ENCODE measurements at regions not wholly inside any gene's neighbourhood (a gene's known extent, or its start where the extent isn't known, plus 50 kb on each side); places are given as distances from the start of the nearest gene placed in this dataset.
A peak's percentile ranks its signal among the peaks of the same experiment; 100 is the strongest.

GRCh38 chr10:110410329-110411046, 87.2 kb upstream of the DUSP5 start:
- H2AFZ ChIP-seq (ENCODE audit: low read length): no peak overlapping the region
- no peaks in the 10 kb centered on the region for H3K79me2 ChIP-seq (ENCODE audit: insufficient read depth, low read length)
- H3K4me3 ChIP-seq (replicated peaks in 1 of 3; ENCODE audit: insufficient read depth in 1 of 3, low read depth in 2 of 3, low read length in 3 of 3): no peak overlapping the region
- H3K4me2 ChIP-seq (ENCODE audit: low read depth, low read length): no peak overlapping the region
- ATAC-seq (no peak), FAIRE-seq (no peak), DNase-seq (ENCODE audit: low spot score) (peak; percentile 42)
- BruUV-seq (replicated peaks): no TSS peak
- H4K20me1 ChIP-seq (ENCODE audit: insufficient read depth, low read length): no peaks in the 10 kb centered on the region
- WGBS (ENCODE audit: low lambda C conversion rate): 51% methylated on average over 10 of the region's 11 CpGs
- no peak for TF ChIP-seq CENPT (CRISPR knock-in tag; IDR thresholded peaks at IDR 0.05; ENCODE audit: low read depth)
- peak; percentile 77 for TF ChIP-seq FOSL2 (CRISPR knock-in tag; IDR thresholded peaks at IDR 0.05)
- H3K27me3 ChIP-seq (ENCODE audit: control insufficient read depth in 1 of 2, insufficient read depth in 2 of 2, low read length in 2 of 2): peaks cover 2 to 12% of the 10 kb centered on the region in 2 experiments; a peak in 4 of 5 replicates
- in situ Hi-C loops (cut with HindIII; ENCODE audit: extremely low pct_ligation_motif_present, low pct_unique_long_range_greater_than_20kb): no loop called here
- H3K9ac ChIP-seq (ENCODE audit: insufficient read depth, low read depth, low read length): no peak overlapping the region
- no peaks in the 10 kb centered on the region for H3K9me3 ChIP-seq (ENCODE audit: low read length)
- no peaks in the 10 kb centered on the region for H3K36me3 ChIP-seq (replicated peaks in 1 of 2; ENCODE audit: control insufficient read depth in 1 of 2, insufficient read depth in 2 of 2, low read length in 2 of 2)
- H3K27ac ChIP-seq (ENCODE audit: extremely low read length, insufficient read depth, low read length): no peak overlapping the region
- intact Hi-C loops (cut with micrococcal nuclease; ENCODE audit: unreplicated experiment): no loop called here
- CTCF ChIA-PET (ENCODE audit: low intra/inter-chr PET ratio, low total read pairs): no interaction called here
- POLR2A ChIA-PET: no interaction called here
- H3K4me1 ChIP-seq (ENCODE audit: insufficient read depth, low read length): peaks cover 50% of the 10 kb centered on the region

DNA sequence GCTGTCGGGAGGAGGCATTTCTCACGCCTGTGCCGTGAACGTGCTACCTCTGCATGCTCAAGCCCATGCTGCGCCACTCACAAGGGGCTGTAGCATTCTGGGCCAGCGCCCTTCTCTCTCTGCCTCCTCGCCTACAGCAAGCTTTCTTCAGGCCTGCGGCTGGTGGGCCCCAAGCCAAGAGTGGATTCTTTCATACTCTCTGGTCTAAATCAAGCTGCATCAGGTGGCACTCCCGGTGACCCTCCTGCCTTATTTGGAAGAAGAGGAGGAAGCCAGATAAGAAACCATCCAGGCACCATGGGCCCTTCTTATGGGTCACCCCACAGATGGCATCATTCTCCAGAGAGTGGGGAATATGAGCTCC, 86.7 kb upstream of the DUSP5 start:
- no peaks in the 10 kb centered on the region for H3K36me3 ChIP-seq (replicated peaks in 1 of 2; ENCODE audit: control insufficient read depth in 1 of 2, insufficient read depth in 2 of 2, low read length in 2 of 2)
- no peak overlapping the region for H3K4me2 ChIP-seq (ENCODE audit: low read depth, low read length)
- ATAC-seq: no peak
- no peak overlapping the region for H3K27ac ChIP-seq (ENCODE audit: extremely low read length, insufficient read depth, low read length)
- H3K79me2 ChIP-seq (ENCODE audit: insufficient read depth, low read length): no peaks in the 10 kb centered on the region
- H3K9ac ChIP-seq (ENCODE audit: insufficient read depth, low read depth, low read length): no peak overlapping the region
- WGBS (ENCODE audit: low lambda C conversion rate): 72% methylated on average over 9 of the region's 9 CpGs
- peaks cover 50% of the 10 kb centered on the region for H3K4me1 ChIP-seq (ENCODE audit: insufficient read depth, low read length)
- H2AFZ ChIP-seq (ENCODE audit: low read length): no peak overlapping the region
- ChIA-PET CTCF (ENCODE audit: low intra/inter-chr PET ratio, low total read pairs) (no interaction called here), POLR2A (no interaction called here)
- H3K4me3 ChIP-seq (replicated peaks in 1 of 3; ENCODE audit: insufficient read depth in 1 of 3, low read depth in 2 of 3, low read length in 3 of 3): no peak overlapping the region
- peaks cover 2 to 16% of the 10 kb centered on the region in 2 experiments; a peak in 3 of 5 replicates for H3K27me3 ChIP-seq (ENCODE audit: control insufficient read depth in 1 of 2, insufficient read depth in 2 of 2, low read length in 2 of 2)
- FAIRE-seq: no peak
- in situ Hi-C loops (cut with HindIII; ENCODE audit: extremely low pct_ligation_motif_present, low pct_unique_long_range_greater_than_20kb) (no loop called here), intact Hi-C loops (cut with micrococcal nuclease; ENCODE audit: unreplicated experiment) (no loop called here)
- H4K20me1 ChIP-seq (ENCODE audit: insufficient read depth, low read length): no peaks in the 10 kb centered on the region
- no TSS peak for BruUV-seq (replicated peaks)
- TF ChIP-seq, protein P1, sequence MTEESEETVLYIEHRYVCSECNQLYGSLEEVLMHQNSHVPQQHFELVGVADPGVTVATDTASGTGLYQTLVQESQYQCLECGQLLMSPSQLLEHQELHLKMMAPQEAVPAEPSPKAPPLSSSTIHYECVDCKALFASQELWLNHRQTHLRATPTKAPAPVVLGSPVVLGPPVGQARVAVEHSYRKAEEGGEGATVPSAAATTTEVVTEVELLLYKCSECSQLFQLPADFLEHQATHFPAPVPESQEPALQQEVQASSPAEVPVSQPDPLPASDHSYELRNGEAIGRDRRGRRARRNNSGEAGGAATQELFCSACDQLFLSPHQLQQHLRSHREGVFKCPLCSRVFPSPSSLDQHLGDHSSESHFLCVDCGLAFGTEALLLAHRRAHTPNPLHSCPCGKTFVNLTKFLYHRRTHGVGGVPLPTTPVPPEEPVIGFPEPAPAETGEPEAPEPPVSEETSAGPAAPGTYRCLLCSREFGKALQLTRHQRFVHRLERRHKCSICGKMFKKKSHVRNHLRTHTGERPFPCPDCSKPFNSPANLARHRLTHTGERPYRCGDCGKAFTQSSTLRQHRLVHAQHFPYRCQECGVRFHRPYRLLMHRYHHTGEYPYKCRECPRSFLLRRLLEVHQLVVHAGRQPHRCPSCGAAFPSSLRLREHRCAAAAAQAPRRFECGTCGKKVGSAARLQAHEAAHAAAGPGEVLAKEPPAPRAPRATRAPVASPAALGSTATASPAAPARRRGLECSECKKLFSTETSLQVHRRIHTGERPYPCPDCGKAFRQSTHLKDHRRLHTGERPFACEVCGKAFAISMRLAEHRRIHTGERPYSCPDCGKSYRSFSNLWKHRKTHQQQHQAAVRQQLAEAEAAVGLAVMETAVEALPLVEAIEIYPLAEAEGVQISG (CRISPR knock-in tag; IDR thresholded peaks at IDR 0.05): no peak
- TF ChIP-seq HOXD1 (CRISPR knock-in tag; IDR thresholded peaks at IDR 0.05): no peak
- TF ChIP-seq ZNF75D (CRISPR knock-in tag; IDR thresholded peaks at IDR 0.05; ENCODE audit: borderline replicate concordance): no peak
- TF ChIP-seq ZFP82 (CRISPR knock-in tag; IDR thresholded peaks at IDR 0.05; ENCODE audit: borderline replicate concordance): no peak
- TF ChIP-seq, protein P2, sequence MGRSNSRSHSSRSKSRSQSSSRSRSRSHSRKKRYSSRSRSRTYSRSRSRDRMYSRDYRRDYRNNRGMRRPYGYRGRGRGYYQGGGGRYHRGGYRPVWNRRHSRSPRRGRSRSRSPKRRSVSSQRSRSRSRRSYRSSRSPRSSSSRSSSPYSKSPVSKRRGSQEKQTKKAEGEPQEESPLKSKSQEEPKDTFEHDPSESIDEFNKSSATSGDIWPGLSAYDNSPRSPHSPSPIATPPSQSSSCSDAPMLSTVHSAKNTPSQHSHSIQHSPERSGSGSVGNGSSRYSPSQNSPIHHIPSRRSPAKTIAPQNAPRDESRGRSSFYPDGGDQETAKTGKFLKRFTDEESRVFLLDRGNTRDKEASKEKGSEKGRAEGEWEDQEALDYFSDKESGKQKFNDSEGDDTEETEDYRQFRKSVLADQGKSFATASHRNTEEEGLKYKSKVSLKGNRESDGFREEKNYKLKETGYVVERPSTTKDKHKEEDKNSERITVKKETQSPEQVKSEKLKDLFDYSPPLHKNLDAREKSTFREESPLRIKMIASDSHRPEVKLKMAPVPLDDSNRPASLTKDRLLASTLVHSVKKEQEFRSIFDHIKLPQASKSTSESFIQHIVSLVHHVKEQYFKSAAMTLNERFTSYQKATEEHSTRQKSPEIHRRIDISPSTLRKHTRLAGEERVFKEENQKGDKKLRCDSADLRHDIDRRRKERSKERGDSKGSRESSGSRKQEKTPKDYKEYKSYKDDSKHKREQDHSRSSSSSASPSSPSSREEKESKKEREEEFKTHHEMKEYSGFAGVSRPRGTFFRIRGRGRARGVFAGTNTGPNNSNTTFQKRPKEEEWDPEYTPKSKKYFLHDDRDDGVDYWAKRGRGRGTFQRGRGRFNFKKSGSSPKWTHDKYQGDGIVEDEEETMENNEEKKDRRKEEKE (IDR thresholded peaks at IDR 0.05): no peak
- no peak for TF ChIP-seq ZFP62 (CRISPR knock-in tag; IDR thresholded peaks at IDR 0.05)
- no peak for DNase-seq (ENCODE audit: low spot score)
- no peaks in the 10 kb centered on the region for H3K9me3 ChIP-seq (ENCODE audit: low read length)

All from HepG2 (cell line).